H9 (cell line): ENCODE measurements at regions not wholly inside any gene's neighbourhood (a gene's known extent, or its start where the extent isn't known, plus 50 kb on each side); places are given as distances from the start of the nearest gene placed in this dataset.

Source experiments
- DNase-seq: peaks from one replicate; pipeline ENCODE4 v3.0.0-alpha.2; 2017
- H2AFZ ChIP-seq: one replicate; pipeline ENCODE4 v1.6.1; 2013; ENCODE audit warnings: mild to moderate bottlenecking, low read length, control low read depth, moderate library complexity
- H2AK5ac ChIP-seq: 2 replicates; pipeline ENCODE4 v1.6.1; 2013; ENCODE audit warnings: low read length, control low read depth, mixed read lengths; ENCODE audit not compliant: insufficient read length
- H2BK120ac ChIP-seq: one replicate; pipeline ENCODE4 v1.6.1; 2013; ENCODE audit warnings: low read depth, mild to moderate bottlenecking, low read length, control low read depth, inconsistent platforms; ENCODE audit not compliant: poor library complexity, severe bottlenecking
- H2BK12ac ChIP-seq: 2 replicates; pipeline ENCODE4 v1.6.1; 2013; ENCODE audit warnings: low read length, control low read depth, mixed read lengths, low read depth; ENCODE audit not compliant: insufficient read length
- H2BK15ac ChIP-seq: 2 replicates; pipeline ENCODE4 v1.6.1; 2013; ENCODE audit warnings: low read depth, low read length, control low read depth
- H2BK20ac ChIP-seq: one replicate; pipeline ENCODE4 v1.6.1; 2013; ENCODE audit warnings: low read depth, mild to moderate bottlenecking, low read length, control low read depth, inconsistent platforms; ENCODE audit not compliant: poor library complexity, severe bottlenecking
- H2BK5ac ChIP-seq: 2 replicates; pipeline ENCODE4 v1.6.1; 2013; ENCODE audit warnings: low read length, control low read depth, mixed read lengths; ENCODE audit not compliant: insufficient read length
- H3K14ac ChIP-seq: 2 replicates; pipeline ENCODE4 v1.6.1; 2013; ENCODE audit warnings: low read length, control low read depth; ENCODE audit not compliant: insufficient read depth
- H3K18ac ChIP-seq: 2 replicates; pipeline ENCODE4 v1.6.1; 2013; ENCODE audit warnings: low read depth, mild to moderate bottlenecking, mixed read lengths, low read length, control low read depth; ENCODE audit not compliant: insufficient read length
- H3K23ac ChIP-seq: 2 replicates; pipeline ENCODE4 v1.6.1; 2013; ENCODE audit warnings: low read length, control low read depth, mixed read lengths, low read depth; ENCODE audit not compliant: insufficient read length
- H3K23me2 ChIP-seq: 2 replicates; pipeline ENCODE4 v1.6.1; 2013; ENCODE audit warnings: low read depth, mild to moderate bottlenecking, mixed read lengths, low read length, control low read depth; ENCODE audit not compliant: insufficient read length, poor library complexity, severe bottlenecking
- H3K27ac ChIP-seq: 2 replicates; pipeline ENCODE4 v1.5.1; 2013; ENCODE audit warnings: low read length, control low read depth, mixed read lengths, low read depth; ENCODE audit not compliant: insufficient read length
- H3K27me3 ChIP-seq: 2 replicates; pipeline ENCODE4 v1.6.1; 2013; ENCODE audit warnings: low read length, control low read depth, inconsistent platforms; ENCODE audit not compliant: insufficient read depth
- H3K4ac ChIP-seq: 2 replicates; pipeline ENCODE4 v1.6.1; 2013; ENCODE audit warnings: low read depth, mild to moderate bottlenecking, control low read depth, inconsistent platforms, low read length, moderate library complexity
- H3K4me1 ChIP-seq: 2 replicates; pipeline ENCODE4 v1.6.1; 2013; ENCODE audit warnings: low read length, control low read depth, inconsistent platforms; ENCODE audit not compliant: insufficient read depth
- H3K4me2 ChIP-seq: 2 replicates; pipeline ENCODE4 v1.6.1; 2013; ENCODE audit warnings: low read length, control low read depth, mixed read lengths; ENCODE audit not compliant: insufficient read length, insufficient read depth
- H3K56ac ChIP-seq: 2 replicates; pipeline ENCODE4 v1.6.1; 2013; ENCODE audit warnings: low read depth, mild to moderate bottlenecking, mixed read lengths, low read length, control low read depth; ENCODE audit not compliant: insufficient read length
- H3K79me1 ChIP-seq: 2 replicates; pipeline ENCODE4 v1.6.1; 2013; ENCODE audit warnings: low read depth, mild to moderate bottlenecking, moderate library complexity, low read length, control low read depth, inconsistent platforms; ENCODE audit not compliant: insufficient read depth, poor library complexity, severe bottlenecking
- H3K79me2 ChIP-seq: 2 replicates; pipeline ENCODE4 v1.6.1; 2013; ENCODE audit warnings: low read length, control low read depth, inconsistent platforms; ENCODE audit not compliant: insufficient read depth
- H3K9ac ChIP-seq: 2 replicates; pipeline ENCODE4 v1.6.1; 2013; ENCODE audit warnings: low read length, control low read depth, mixed read lengths; ENCODE audit not compliant: insufficient read length; ENCODE audit errors: extremely low read depth
- H3K9me3 ChIP-seq: one replicate; pipeline ENCODE4 v1.6.1; 2013; ENCODE audit warnings: low read depth, low read length, inconsistent platforms; ENCODE audit not compliant: control insufficient read depth
- H3T11ph ChIP-seq: one replicate; pipeline ENCODE4 v1.6.1; 2013; ENCODE audit warnings: mild to moderate bottlenecking, low read length, control low read depth, inconsistent platforms
- H4K20me1 ChIP-seq: one replicate; pipeline ENCODE4 v1.6.1; 2013; ENCODE audit not compliant: control insufficient read depth, insufficient read length, insufficient read depth
- H4K5ac ChIP-seq: 2 replicates; pipeline ENCODE4 v1.6.1; 2013; ENCODE audit warnings: low read depth, mild to moderate bottlenecking, mixed read lengths, low read length, control low read depth; ENCODE audit not compliant: insufficient read length
- H4K8ac ChIP-seq: replicated peaks from 2 replicates; pipeline ENCODE4 v1.6.1; 2013; ENCODE audit warnings: low read length, control low read depth, mixed read lengths, low read depth; ENCODE audit not compliant: insufficient read length
- H4K91ac ChIP-seq: 2 replicates; pipeline ENCODE4 v1.6.1; 2013; ENCODE audit warnings: low read depth, mild to moderate bottlenecking, moderate library complexity, mixed read lengths, low read length, control low read depth; ENCODE audit not compliant: insufficient read length
- H3K27ac Mint-ChIP-seq, 3 experiments: 2 replicates in 2 of 3; 3 replicates in 1 of 3; pipeline ENCODE4 v1.8.0; 2020 to 2021; ENCODE audit warnings: mixed read lengths in 3 of 3, mild to moderate bottlenecking in 1 of 3, moderate library complexity in 1 of 3
- H3K27me3 Mint-ChIP-seq: 2 replicates; pipeline ENCODE4 v1.8.0; 2021; ENCODE audit warnings: low read depth, mild to moderate bottlenecking, moderate library complexity, mixed read lengths
- H3K36me3 Mint-ChIP-seq, 3 experiments: 2 replicates in 2 of 3; 3 replicates in 1 of 3; pipeline ENCODE4 v1.8.0; 2020 to 2021; ENCODE audit warnings: low read depth in 3 of 3, mixed read lengths in 3 of 3; ENCODE audit not compliant: insufficient read depth in 1 of 3
- H3K4me1 Mint-ChIP-seq, 2 experiments: 2 replicates each; pipeline ENCODE4 v1.8.0; 2020; ENCODE audit warnings: mixed read lengths in 2 of 2
- H3K4me3 Mint-ChIP-seq, 2 experiments: 2 replicates in 1 of 2; 3 replicates in 1 of 2; pipeline ENCODE4 v1.8.0; 2020 to 2021; ENCODE audit warnings: mild to moderate bottlenecking in 2 of 2, mixed read lengths in 2 of 2, moderate library complexity in 1 of 2
- H3K9me3 Mint-ChIP-seq, 2 experiments: 2 replicates in 1 of 2; 3 replicates in 1 of 2; pipeline ENCODE4 v1.8.0; 2020; ENCODE audit warnings: mild to moderate bottlenecking in 2 of 2, mixed read lengths in 2 of 2, moderate library complexity in 1 of 2
- WGBS: extraction: QIAGEN DNeasy Blood & Tissue Kit; methylation state at CpG from one replicate; pipeline ENCODE4 v1.1.7; 2013; ENCODE audit warnings: missing lambda C conversion rate, low lambda C conversion rate, mixed read lengths; ENCODE audit not compliant: insufficient read length; ENCODE audit errors: extremely low coverage; 5-methylcytosine and 5-hydroxymethylcytosine counted together
- TF ChIP-seq, protein P1 (sequence below): fragments of 200-600 bp; sonication (generic); conservative IDR thresholded peaks from 3 replicates; pipeline ENCODE4 v1.8.0; 2021; ENCODE audit warnings: antibody characterized with exemption, mild to moderate bottlenecking

DNA sequence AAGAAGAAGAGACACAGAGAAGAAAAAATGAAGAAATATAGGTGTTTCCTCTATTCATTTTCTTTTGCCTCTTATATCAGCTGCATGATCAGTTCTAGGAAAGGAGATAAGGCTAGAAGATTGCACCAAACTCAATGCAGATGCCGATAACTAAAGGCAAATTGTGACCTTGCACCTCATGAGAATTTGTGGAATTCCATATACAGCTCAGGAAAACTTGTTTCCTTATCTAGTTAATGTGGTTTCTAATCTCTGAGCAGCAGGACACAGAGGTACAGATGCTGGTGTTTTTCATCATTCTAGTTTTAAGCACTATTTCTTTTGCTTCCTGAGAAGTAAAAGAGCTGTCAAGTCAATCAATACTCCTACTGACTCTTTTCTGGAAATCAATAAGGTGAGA is 104.6 kb upstream of the NWD2 start:
- no CpG with 5 or more reads among the region's 1 CpG for WGBS
- H2AFZ ChIP-seq: no peak overlapping the region

More for the DNA sequence above, 104.6 kb upstream of the NWD2 start:
- Histone ChIP-seq H3K79me1 (no peaks in the 10 kb centered on the region), H2BK120ac (no peak overlapping the region), H2BK15ac (no peak overlapping the region), H2BK5ac (no peak overlapping the region), H2BK20ac (no peak overlapping the region), H3K4ac (no peak overlapping the region), H4K91ac (no peak overlapping the region), H2AK5ac (no peak overlapping the region), H3K56ac (no peak overlapping the region), H4K20me1 (no peaks in the 10 kb centered on the region), H3K4me2 (no peak overlapping the region), H3K27ac (no peak overlapping the region), H3K23ac (no peak overlapping the region), H3T11ph (no peak overlapping the region), H4K8ac (no peak overlapping the region), H3K27me3 (no peaks in the 10 kb centered on the region), H3K23me2 (no peaks in the 10 kb centered on the region), H4K5ac (no peak overlapping the region), H2BK12ac (no peak overlapping the region), H3K79me2 (no peaks in the 10 kb centered on the region), H3K18ac (no peak overlapping the region), H3K4me1 (no peaks in the 10 kb centered on the region), H3K9ac (no peak overlapping the region), H3K9me3 (no peaks in the 10 kb centered on the region), H3K14ac (no peak overlapping the region)
- Mint-ChIP-seq H3K27ac (no peak overlapping the region), H3K4me3 (no peak overlapping the region), H3K4me1 (no peaks in the 10 kb centered on the region), H3K9me3 (peaks cover 0 to 4% of the 10 kb centered on the region in 2 experiments; a peak in 4 of 5 replicates), H3K36me3 (peaks cover 0 to 3% (median 0%) of the 10 kb centered on the region in 3 experiments; a peak in 1 of 7 replicates), H3K27me3 (no peaks in the 10 kb centered on the region)
- no peak for DNase-seq
- TF ChIP-seq, protein P1, sequence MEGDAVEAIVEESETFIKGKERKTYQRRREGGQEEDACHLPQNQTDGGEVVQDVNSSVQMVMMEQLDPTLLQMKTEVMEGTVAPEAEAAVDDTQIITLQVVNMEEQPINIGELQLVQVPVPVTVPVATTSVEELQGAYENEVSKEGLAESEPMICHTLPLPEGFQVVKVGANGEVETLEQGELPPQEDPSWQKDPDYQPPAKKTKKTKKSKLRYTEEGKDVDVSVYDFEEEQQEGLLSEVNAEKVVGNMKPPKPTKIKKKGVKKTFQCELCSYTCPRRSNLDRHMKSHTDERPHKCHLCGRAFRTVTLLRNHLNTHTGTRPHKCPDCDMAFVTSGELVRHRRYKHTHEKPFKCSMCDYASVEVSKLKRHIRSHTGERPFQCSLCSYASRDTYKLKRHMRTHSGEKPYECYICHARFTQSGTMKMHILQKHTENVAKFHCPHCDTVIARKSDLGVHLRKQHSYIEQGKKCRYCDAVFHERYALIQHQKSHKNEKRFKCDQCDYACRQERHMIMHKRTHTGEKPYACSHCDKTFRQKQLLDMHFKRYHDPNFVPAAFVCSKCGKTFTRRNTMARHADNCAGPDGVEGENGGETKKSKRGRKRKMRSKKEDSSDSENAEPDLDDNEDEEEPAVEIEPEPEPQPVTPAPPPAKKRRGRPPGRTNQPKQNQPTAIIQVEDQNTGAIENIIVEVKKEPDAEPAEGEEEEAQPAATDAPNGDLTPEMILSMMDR: no peak
